ENCODE measurements at regions not wholly inside any gene's neighbourhood (a gene's known extent, or its start where the extent isn't known, plus 50 kb on each side); places are given as distances from the start of the nearest gene placed in this dataset.

- no peaks in the 10 kb centered on the region for H3K36me3 Mint-ChIP-seq (ENCODE audit: unreplicated experiment)
- no peaks in the 10 kb centered on the region for H3K9me3 Mint-ChIP-seq (ENCODE audit: unreplicated experiment)
- no peak for DNase-seq (ENCODE audit: extremely low spot score, unreplicated experiment)
- TF ChIP-seq CTCF (IDR thresholded peaks at IDR 0.05), result no peak
- H3K27me3 Mint-ChIP-seq (ENCODE audit: unreplicated experiment), result no peaks in the 10 kb centered on the region
- peaks cover 14% of the 10 kb centered on the region for H3K4me1 Mint-ChIP-seq (ENCODE audit: unreplicated experiment)
- no peak overlapping the region for H3K4me3 Mint-ChIP-seq (ENCODE audit: unreplicated experiment)
- no peak overlapping the region for H3K27ac Mint-ChIP-seq (ENCODE audit: unreplicated experiment)
These were observed 247.6 kb upstream of the C2CD4B start for GRCh38 chr15:62412686-62413085.

GRCh38 chr15:62413153-62413552 is 248.1 kb upstream of the C2CD4B start:
- Mint-ChIP-seq H3K36me3 (ENCODE audit: unreplicated experiment) (no peaks in the 10 kb centered on the region), H3K9me3 (ENCODE audit: unreplicated experiment) (no peaks in the 10 kb centered on the region), H3K4me3 (ENCODE audit: unreplicated experiment) (no peak overlapping the region), H3K27me3 (ENCODE audit: unreplicated experiment) (no peaks in the 10 kb centered on the region), H3K27ac (ENCODE audit: unreplicated experiment) (no peak overlapping the region), H3K4me1 (ENCODE audit: unreplicated experiment) (peaks cover 15% of the 10 kb centered on the region)
- no peak for DNase-seq (ENCODE audit: extremely low spot score, unreplicated experiment)
- no peak for TF ChIP-seq CTCF (IDR thresholded peaks at IDR 0.05)

GRCh38 chr15:62413786-62414185 is 248.7 kb upstream of the C2CD4B start:
- Mint-ChIP-seq H3K27me3 (ENCODE audit: unreplicated experiment) (no peaks in the 10 kb centered on the region), H3K4me1 (ENCODE audit: unreplicated experiment) (peaks cover 15% of the 10 kb centered on the region), H3K4me3 (ENCODE audit: unreplicated experiment) (no peak overlapping the region), H3K36me3 (ENCODE audit: unreplicated experiment) (no peaks in the 10 kb centered on the region), H3K27ac (ENCODE audit: unreplicated experiment) (no peak overlapping the region), H3K9me3 (ENCODE audit: unreplicated experiment) (no peaks in the 10 kb centered on the region)
- DNase-seq (ENCODE audit: extremely low spot score, unreplicated experiment), result no peak
- TF ChIP-seq CTCF (IDR thresholded peaks at IDR 0.05), result no peak

GRCh38 chr15:62415498-62415897 is 250.4 kb upstream of the C2CD4B start:
- H3K36me3 Mint-ChIP-seq (ENCODE audit: unreplicated experiment), result no peaks in the 10 kb centered on the region
- no peaks in the 10 kb centered on the region for H3K27me3 Mint-ChIP-seq (ENCODE audit: unreplicated experiment)
- no peak overlapping the region for H3K4me3 Mint-ChIP-seq (ENCODE audit: unreplicated experiment)
- TF ChIP-seq CTCF (IDR thresholded peaks at IDR 0.05), result no peak
- H3K9me3 Mint-ChIP-seq (ENCODE audit: unreplicated experiment), result no peaks in the 10 kb centered on the region
- peaks cover 15% of the 10 kb centered on the region for H3K4me1 Mint-ChIP-seq (ENCODE audit: unreplicated experiment)
- DNase-seq (ENCODE audit: extremely low spot score, unreplicated experiment), result no peak
- H3K27ac Mint-ChIP-seq (ENCODE audit: unreplicated experiment), result no peak overlapping the region

GRCh38 chr15:62416526-62416925 is 251.4 kb upstream of the C2CD4B start:
- no peak overlapping the region for H3K4me3 Mint-ChIP-seq (ENCODE audit: unreplicated experiment)
- no peak for DNase-seq (ENCODE audit: extremely low spot score, unreplicated experiment)
- H3K9me3 Mint-ChIP-seq (ENCODE audit: unreplicated experiment), result no peaks in the 10 kb centered on the region
- H3K4me1 Mint-ChIP-seq (ENCODE audit: unreplicated experiment), result peaks cover 15% of the 10 kb centered on the region
- H3K27me3 Mint-ChIP-seq (ENCODE audit: unreplicated experiment), result no peaks in the 10 kb centered on the region
- H3K36me3 Mint-ChIP-seq (ENCODE audit: unreplicated experiment), result no peaks in the 10 kb centered on the region
- TF ChIP-seq CTCF (IDR thresholded peaks at IDR 0.05), result no peak
- H3K27ac Mint-ChIP-seq (ENCODE audit: unreplicated experiment), result no peak overlapping the region

Data from osteocyte (in vitro differentiated cells).